ENCODE measurements at regions not wholly inside any gene's neighbourhood (a gene's known extent, or its start where the extent isn't known, plus 50 kb on each side); places are given as distances from the start of the nearest gene placed in this dataset.
"Not testable (repeated sequence)": the region's sequence is repeated elsewhere in the genome, so short reads cannot be mapped to it uniquely, and the experiment has no call there.

DNA sequence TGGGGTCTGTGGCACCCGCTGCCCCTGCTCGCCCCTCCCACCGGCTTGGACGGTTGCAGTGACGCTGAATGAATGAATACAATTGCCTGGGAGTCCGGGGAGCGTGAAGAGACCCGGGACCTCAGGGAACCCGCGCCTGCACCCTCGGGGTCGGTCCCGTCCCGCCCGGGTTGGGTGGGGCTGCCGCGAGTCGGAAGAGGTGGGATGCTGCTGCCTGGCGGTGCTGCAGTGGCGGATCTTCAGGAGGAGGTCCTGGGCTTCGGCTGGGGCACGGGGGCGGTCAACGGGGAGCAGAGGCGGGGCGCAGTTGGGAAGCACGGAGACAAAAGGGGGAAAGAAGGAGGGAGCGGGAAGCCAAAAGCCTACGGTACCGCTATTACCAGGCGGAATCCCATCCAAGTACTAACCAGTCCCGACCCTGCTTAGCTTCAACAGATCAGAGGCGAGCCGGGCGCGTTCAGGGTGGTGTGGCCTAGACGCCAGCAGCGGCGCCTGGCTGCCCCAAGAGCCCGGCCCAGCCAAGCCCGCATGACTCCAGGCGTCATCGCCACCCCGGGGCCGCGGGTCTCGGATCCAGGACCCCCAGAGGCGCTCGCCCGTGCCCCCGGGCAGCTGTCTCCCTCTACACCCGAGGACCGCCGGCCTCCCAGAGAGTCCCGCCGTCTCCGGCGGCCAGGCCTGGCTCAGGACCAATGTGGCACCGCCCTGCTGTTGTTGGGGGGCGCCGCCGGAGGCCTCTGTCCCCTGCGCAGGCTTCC is 1612.3 kb downstream of the SPATA31A7 start:
- TF ChIP-seq, protein P1, sequence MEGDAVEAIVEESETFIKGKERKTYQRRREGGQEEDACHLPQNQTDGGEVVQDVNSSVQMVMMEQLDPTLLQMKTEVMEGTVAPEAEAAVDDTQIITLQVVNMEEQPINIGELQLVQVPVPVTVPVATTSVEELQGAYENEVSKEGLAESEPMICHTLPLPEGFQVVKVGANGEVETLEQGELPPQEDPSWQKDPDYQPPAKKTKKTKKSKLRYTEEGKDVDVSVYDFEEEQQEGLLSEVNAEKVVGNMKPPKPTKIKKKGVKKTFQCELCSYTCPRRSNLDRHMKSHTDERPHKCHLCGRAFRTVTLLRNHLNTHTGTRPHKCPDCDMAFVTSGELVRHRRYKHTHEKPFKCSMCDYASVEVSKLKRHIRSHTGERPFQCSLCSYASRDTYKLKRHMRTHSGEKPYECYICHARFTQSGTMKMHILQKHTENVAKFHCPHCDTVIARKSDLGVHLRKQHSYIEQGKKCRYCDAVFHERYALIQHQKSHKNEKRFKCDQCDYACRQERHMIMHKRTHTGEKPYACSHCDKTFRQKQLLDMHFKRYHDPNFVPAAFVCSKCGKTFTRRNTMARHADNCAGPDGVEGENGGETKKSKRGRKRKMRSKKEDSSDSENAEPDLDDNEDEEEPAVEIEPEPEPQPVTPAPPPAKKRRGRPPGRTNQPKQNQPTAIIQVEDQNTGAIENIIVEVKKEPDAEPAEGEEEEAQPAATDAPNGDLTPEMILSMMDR (conservative IDR thresholded peaks at IDR 0.05 in 1 of 2, IDR thresholded peaks at IDR 0.05 in 1 of 2; ENCODE audit: low read depth in 1 of 2, low read length in 2 of 2), result not testable (repeated sequence)
- TF ChIP-seq EZH2 (IDR thresholded peaks at IDR 0.05; ENCODE audit: low read length, missing control alignments), result not testable (repeated sequence)

All from fibroblast of lung (primary cell).